ENCODE measurements at regions not wholly inside any gene's neighbourhood (a gene's known extent, or its start where the extent isn't known, plus 50 kb on each side); places are given as distances from the start of the nearest gene placed in this dataset.

DNA sequence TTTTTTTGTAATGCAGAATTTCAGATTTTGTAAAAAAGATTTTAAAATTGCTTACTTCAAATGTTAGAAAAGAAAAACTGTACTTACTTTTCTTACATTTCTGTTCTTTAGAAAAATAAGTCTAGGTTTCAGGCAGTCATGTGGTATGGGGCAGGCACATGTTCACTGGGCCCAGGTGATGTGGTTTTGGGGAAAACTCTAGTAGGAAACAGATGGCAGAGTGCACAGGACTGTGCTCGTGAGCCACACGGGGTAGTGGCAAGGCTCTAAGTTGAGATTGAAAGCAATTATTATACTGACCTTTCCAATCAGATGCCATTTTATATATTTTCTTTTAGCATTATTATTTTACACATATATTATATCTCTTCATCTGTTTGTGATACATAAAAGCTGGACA lies 1036.9 kb upstream of the TMEFF2 start:
- WGBS (ENCODE audit: missing lambda C conversion rate), result 27% methylated on average over 2 of the region's 2 CpGs
- Histone ChIP-seq H3K4me3 (no peak overlapping the region), H3K4me2 (no peak overlapping the region), H3K4me1 (no peaks in the 10 kb centered on the region), H3K27ac (no peak overlapping the region), H3K9me3 (no peaks in the 10 kb centered on the region)
- DNase-seq (ENCODE audit: low read depth in 1 of 2, low spot score in 1 of 2), result no peak
- ChIA-PET CTCF (no interaction called here), POLR2A (no interaction called here)
- no peak for FAIRE-seq
- TF ChIP-seq, protein P1, sequence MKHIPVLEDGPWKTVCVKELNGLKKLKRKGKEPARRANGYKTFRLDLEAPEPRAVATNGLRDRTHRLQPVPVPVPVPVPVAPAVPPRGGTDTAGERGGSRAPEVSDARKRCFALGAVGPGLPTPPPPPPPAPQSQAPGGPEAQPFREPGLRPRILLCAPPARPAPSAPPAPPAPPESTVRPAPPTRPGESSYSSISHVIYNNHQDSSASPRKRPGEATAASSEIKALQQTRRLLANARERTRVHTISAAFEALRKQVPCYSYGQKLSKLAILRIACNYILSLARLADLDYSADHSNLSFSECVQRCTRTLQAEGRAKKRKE (CRISPR knock-in tag; IDR thresholded peaks at IDR 0.05; ENCODE audit: low read depth), result no peak
- TF ChIP-seq EHF (CRISPR knock-in tag; IDR thresholded peaks at IDR 0.05) (no peak), POLR2A (IDR thresholded peaks at IDR 0.05; ENCODE audit: low read length) (no peak), SMC3 (IDR thresholded peaks at IDR 0.05) (no peak), RFX5 (IDR thresholded peaks at IDR 0.05) (no peak), CHD4 (IDR thresholded peaks at IDR 0.05; ENCODE audit: borderline replicate concordance) (no peak), NPAS2 (CRISPR knock-in tag; IDR thresholded peaks at IDR 0.05; ENCODE audit: borderline replicate concordance) (no peak), TFCP2L1 (CRISPR knock-in tag; IDR thresholded peaks at IDR 0.05) (no peak), ZFP36 (IDR thresholded peaks at IDR 0.05; ENCODE audit: borderline replicate concordance, partially characterized antibody) (no peak), E2F6 (IDR thresholded peaks at IDR 0.05; ENCODE audit: borderline replicate concordance, low read depth) (no peak), MYC (IDR thresholded peaks at IDR 0.05; ENCODE audit: borderline replicate concordance, low read length) (no peak), NR3C1 (IDR thresholded peaks at IDR 0.05) (no peak), CHD2 (IDR thresholded peaks at IDR 0.05; ENCODE audit: low read length, partially characterized antibody) (no peak), CBX8 (IDR thresholded peaks at IDR 0.05) (no peak)
- ATAC-seq, result no peak

DNA sequence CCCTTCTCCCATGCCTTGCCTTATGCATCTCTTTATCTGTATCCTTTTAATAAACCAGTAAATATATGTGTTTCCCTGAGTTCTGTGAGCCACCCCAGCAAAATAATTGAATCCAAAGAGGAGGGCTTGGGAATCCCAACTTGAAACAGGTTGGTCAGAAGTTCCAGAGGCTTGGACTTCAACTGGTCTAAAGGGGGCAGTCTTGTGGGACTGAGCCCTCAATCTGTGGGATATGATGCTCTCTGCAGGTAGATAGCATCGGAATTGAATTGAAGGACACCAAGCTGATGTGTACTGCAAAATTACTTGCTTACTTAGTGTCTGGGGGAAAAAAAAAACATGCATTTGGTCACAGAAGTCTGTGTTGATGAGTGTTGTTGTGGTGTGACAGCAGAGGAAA lies 1033.5 kb upstream of the TMEFF2 start:
- Histone ChIP-seq H3K4me3 (no peak overlapping the region), H3K4me1 (no peaks in the 10 kb centered on the region), H3K27ac (no peak overlapping the region), H3K4me2 (no peak overlapping the region), H3K9me3 (no peaks in the 10 kb centered on the region)
- no peak for DNase-seq (ENCODE audit: low read depth in 1 of 2, low spot score in 1 of 2)
- TF ChIP-seq SREBF2 (IDR thresholded peaks at IDR 0.05), result no peak
- no peak for TF ChIP-seq FOXS1 (CRISPR knock-in tag; IDR thresholded peaks at IDR 0.05)
- TF ChIP-seq ESRRA (IDR thresholded peaks at IDR 0.05; ENCODE audit: borderline replicate concordance, low read length), result no peak
- no peak for TF ChIP-seq JUN (IDR thresholded peaks at IDR 0.05)
- TF ChIP-seq, protein P2, sequence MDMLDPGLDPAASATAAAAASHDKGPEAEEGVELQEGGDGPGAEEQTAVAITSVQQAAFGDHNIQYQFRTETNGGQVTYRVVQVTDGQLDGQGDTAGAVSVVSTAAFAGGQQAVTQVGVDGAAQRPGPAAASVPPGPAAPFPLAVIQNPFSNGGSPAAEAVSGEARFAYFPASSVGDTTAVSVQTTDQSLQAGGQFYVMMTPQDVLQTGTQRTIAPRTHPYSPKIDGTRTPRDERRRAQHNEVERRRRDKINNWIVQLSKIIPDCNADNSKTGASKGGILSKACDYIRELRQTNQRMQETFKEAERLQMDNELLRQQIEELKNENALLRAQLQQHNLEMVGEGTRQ (IDR thresholded peaks at IDR 0.05), result no peak
- no peak for TF ChIP-seq ZNF302 (CRISPR knock-in tag; IDR thresholded peaks at IDR 0.05)
- TF ChIP-seq, protein P3, sequence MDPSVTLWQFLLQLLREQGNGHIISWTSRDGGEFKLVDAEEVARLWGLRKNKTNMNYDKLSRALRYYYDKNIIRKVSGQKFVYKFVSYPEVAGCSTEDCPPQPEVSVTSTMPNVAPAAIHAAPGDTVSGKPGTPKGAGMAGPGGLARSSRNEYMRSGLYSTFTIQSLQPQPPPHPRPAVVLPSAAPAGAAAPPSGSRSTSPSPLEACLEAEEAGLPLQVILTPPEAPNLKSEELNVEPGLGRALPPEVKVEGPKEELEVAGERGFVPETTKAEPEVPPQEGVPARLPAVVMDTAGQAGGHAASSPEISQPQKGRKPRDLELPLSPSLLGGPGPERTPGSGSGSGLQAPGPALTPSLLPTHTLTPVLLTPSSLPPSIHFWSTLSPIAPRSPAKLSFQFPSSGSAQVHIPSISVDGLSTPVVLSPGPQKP (IDR thresholded peaks at IDR 0.05; ENCODE audit: low read depth, low read length), result no peak
- no peak for TF ChIP-seq POLR2A (IDR thresholded peaks at IDR 0.05; ENCODE audit: low read length)
- TF ChIP-seq, protein P4, sequence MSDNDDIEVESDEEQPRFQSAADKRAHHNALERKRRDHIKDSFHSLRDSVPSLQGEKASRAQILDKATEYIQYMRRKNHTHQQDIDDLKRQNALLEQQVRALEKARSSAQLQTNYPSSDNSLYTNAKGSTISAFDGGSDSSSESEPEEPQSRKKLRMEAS (IDR thresholded peaks at IDR 0.05), result no peak
- TF ChIP-seq ZSCAN20 (CRISPR knock-in tag; IDR thresholded peaks at IDR 0.05), result no peak
- TF ChIP-seq ZFP36 (IDR thresholded peaks at IDR 0.05; ENCODE audit: borderline replicate concordance, partially characterized antibody), result no peak
- TF ChIP-seq CEBPB (IDR thresholded peaks at IDR 0.05), result no peak
- TF ChIP-seq CBX2 (IDR thresholded peaks at IDR 0.05; ENCODE audit: borderline replicate concordance, low read depth), result no peak
- TF ChIP-seq BHLHE40 (IDR thresholded peaks at IDR 0.05; ENCODE audit: low read depth, low read length), result no peak
- no peak for TF ChIP-seq HDAC2 (IDR thresholded peaks at IDR 0.05)
- no peak for TF ChIP-seq MAZ (IDR thresholded peaks at IDR 0.05; ENCODE audit: borderline replicate concordance, low read depth, low read length)
- no peak for TF ChIP-seq SMC3 (IDR thresholded peaks at IDR 0.05)
- TF ChIP-seq EHF (CRISPR knock-in tag; IDR thresholded peaks at IDR 0.05), result no peak
- no peak for FAIRE-seq
- ChIA-PET POLR2A (no interaction called here), CTCF (no interaction called here)
- WGBS (ENCODE audit: missing lambda C conversion rate), result 43% methylated on average over 1 of the region's 1 CpG
- no peak for ATAC-seq
